Body of pancreas (tissue), 4 donors: ENCODE measurements at regions not wholly inside any gene's neighbourhood (a gene's known extent, or its start where the extent isn't known, plus 50 kb on each side); places are given as distances from the start of the nearest gene placed in this dataset.

Experiments used
- CTCF ChIP-seq, 7 experiments: fragments of 450-650 bp in 4 of 7; fragments of 200-600 bp in 3 of 7; sonication (generic) in 3 of 7; IDR thresholded peaks; one replicate each; pipeline ENCODE4 v1.5.1; 2016 to 2019; ENCODE audit warnings: antibody characterized with exemption in 7 of 7
- POLR2A ChIP-seq, 3 donors: fragments of 450-650 bp; IDR thresholded peaks; one replicate each; pipeline ENCODE4 v1.6.1; 2016; ENCODE audit warnings: antibody characterized with exemption in 3 of 3, mild to moderate bottlenecking in 2 of 3

GRCh38 chr13:44137466-44137865 lies 236.2 kb upstream of the SERP2 start:
- no peak for TF ChIP-seq CTCF (IDR thresholded peaks at IDR 0.05)
- TF ChIP-seq POLR2A (IDR thresholded peaks at IDR 0.05), result no peak
